HG02678 (cell line): ENCODE measurements at regions not wholly inside any gene's neighbourhood (a gene's known extent, or its start where the extent isn't known, plus 50 kb on each side); places are given as distances from the start of the nearest gene placed in this dataset.

Experiments
- ATAC-seq: cut with Tn5 transposase; IDR thresholded peaks from one replicate; pipeline ENCODE4 v1.9.1; 2021; ENCODE audit warnings: mild to moderate bottlenecking, moderate library complexity; ENCODE audit not compliant: unreplicated experiment

GRCh38 chr2:74759986-74760385 is 73.9 kb upstream of the HK2 start:
- no peak for ATAC-seq

DNA sequence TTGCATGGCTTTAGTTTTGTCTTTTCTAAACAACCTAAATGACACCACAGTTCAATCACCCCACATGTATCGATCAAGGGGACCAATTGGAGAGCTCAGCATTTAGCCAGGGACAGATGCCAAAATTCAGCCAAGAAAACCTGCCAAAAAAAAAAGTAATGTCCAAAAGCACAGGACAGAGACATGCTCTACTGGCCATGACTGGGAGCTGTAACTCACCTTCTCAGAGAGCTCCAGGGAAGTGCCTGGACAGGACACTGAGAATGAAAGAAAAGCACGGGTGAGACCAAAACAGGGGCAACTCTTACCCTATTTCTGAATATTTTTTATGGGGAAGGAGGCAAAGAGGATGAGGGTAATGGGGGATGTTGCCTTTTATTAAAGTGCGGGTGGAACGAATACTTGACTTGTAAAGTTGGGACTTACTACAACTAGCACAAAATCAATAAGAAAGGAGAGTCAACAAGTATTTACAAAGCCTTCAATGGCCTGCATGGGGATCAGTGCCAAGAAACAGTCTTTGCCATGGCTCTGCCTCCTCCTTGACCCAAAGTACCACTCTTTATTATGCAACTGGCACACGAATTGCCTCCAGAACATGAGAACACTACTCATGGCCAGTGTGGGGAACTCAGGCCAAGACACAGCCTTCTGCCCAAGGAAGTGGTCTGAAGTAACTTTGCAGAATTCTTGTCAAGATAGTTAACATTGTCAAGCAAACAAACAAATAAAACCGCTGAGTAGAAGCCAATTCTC is 72.9 kb upstream of the HK2 start:
- ATAC-seq: no peak

GRCh38 chr2:74762789-74763188 is 71.1 kb upstream of the HK2 start:
- no peak for ATAC-seq

GRCh38 chr2:74763962-74764428 is 69.9 kb upstream of the HK2 start:
- ATAC-seq: no peak

DNA sequence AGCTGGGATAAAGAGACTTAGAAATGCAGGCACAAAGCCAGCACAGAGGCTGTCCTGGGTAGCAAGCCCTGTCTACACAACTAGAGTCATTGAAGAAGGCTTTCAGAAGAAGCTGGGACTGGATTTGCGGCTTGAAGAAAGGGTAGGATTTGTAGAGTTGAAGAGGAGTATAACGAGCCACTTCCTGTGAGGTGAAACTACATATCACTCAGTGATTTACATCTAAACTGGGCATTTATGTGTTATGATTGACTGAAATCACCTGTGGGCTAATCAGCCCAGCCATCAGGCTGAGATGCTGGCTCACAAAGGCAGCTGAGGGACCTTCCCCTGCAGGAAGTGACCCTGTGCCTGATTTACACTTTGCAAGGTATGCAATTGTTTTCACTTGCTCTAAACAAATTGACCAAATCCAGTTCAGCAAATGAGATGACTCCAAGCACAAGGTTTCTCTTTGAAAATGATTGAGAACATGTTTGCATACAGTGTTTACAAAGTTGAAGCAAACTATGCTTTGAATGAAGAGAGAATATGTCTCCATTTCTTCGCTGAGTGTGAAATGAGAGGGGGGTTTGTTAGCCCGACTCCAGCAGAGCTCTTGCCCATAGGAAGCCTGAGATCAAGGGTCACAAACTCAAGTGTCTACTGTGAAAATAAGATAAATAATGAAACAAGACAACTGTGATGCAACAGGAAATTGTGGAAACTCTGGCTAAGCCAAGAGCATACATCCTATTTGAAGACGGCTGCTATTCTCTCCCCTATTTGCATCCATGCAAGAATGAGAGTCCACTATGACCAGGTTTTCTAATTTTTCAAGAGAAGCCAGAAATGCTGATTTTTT is 69.3 kb upstream of the HK2 start:
- ATAC-seq: no peak

GRCh38 chr2:74766780-74767179 is 67.1 kb upstream of the HK2 start:
- ATAC-seq: no peak

DNA sequence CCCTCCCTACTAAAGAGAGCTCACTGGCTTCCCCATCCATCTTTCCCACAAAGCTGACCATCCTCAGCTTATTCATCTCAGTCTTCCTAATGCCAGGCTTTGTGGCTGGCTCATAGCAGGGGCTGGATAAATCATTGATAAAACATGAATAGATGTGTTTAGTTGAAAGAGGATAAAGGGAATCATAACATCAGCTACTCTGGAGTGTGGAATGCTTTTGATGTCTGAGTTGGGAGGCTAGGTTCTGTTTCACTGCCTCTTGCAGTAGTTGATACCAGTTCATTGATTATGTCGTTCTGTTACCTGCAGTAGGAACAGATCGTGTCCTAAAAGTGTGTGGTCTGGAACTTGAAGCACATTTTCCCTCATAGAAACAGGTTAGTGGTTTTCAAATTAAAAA is 66.3 kb upstream of the HK2 start:
- no peak for ATAC-seq

GRCh38 chr2:74768401-74768914 is 65.5 kb upstream of the HK2 start:
- no peak for ATAC-seq

DNA sequence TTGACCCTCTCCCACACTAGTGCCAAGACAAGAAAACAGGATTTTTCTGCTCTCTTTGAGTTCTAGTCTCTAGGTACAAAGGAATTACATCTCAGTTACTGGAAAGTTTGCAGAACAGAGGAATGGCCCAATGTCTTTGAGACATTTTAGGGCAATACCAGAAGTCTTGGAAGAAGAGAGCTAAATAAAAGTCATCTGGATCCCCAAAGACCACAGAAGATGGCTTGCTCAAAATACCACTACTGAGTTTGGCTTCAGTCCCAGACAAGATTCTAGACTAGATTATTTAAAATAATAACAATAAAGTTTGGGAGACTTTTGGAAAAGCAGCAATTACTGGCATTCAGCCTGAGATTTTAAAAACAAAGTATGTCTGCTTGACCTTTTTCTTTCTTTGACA is 61.9 kb upstream of the HK2 start:
- no peak for ATAC-seq

DNA sequence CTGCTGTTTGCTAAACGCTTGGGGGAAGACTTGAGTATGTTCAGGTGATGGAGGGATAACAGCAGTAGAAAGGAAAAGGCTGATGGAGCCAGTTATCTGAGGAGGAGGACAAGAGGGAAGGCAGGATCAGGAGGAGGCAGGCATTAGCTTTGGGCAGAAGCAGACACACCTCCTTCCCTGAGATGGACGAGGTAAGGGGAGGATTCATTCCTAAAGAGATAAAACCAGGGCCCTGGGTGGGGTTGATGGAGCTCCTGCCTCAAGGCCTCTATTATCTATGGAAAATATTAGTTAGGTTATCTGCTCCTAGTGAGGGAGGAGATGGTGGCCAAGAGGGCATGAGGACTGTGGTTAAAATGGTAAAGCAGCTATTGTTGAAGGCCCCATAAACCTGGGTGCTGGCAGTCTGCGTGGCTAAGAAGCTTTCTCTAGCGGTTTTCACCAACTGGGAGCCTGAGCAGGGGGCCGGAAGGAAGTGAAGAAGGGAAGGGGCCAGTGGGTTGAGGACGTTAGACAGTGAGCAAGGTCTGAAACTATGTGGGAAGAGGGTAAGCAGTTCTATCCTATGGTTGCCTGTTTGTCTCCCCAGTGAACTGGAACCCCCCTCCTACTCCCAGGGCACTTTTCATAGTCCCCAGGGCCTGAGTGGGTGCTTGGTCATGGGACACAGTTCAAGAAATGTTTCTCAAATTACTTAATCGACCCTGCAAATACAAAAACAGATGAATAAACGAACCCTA is 56.6 kb upstream of the HK2 start:
- peak; percentile 90 for ATAC-seq

DNA sequence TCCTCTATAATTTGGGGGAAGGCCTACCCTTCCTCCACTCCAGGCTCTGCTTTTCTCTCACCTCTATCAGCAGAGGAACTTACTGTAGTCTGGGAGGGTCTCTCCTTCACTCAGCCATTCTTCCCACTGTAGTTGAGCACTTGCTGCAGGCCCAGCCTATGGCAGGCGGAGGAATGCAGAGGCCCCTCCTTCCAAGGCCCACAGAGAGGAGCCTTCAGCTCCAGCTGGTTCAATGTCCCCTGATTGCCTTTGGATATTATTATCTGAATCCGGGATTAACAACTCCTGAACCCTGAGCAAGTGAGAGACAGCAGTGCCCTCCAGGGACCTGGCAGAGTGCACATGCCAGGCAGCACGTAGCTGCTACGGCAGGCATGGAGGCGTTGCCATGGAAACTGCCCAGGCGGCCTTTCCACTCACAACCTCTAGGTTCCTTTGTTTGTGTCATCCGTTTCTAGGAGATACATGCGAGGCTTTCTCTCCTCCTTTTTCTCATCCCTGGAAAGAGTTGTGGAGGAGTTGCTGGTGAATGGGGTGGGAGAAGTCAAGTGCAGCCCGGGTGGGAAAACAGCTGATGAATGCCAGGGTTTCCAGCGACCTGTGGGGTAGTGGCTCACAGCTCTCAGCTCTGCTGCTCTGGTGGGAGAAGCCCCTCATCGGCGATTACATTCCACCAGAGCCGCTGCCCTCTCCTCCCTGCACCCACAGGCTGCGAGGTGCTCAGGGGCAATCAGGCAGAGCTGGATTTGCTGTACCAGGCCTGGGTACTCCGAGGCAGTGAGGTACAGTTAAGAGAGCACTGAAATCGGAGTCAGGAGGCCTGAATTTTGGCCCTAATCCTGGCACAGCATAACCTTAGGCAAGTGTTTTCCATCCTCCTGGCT is 55.3 kb upstream of the HK2 start:
- no peak for ATAC-seq

GRCh38 chr2:74779265-74779558 is 54.7 kb upstream of the HK2 start:
- ATAC-seq: no peak

GRCh38 chr2:74779587-74780135 is 54.3 kb upstream of the HK2 start:
- ATAC-seq: no peak
